GM12878 (cell line): ENCODE measurements at regions not wholly inside any gene's neighbourhood (a gene's known extent, or its start where the extent isn't known, plus 50 kb on each side); places are given as distances from the start of the nearest gene placed in this dataset.

ENCODE experiments used
- ATAC-seq: fragments of 200-7000 bp; cut with Tn5 transposase; 3 replicates; pipeline ENCODE4 v1.9.1; 2020; ENCODE audit warnings: mild to moderate bottlenecking, moderate library complexity
- BruUV-seq: library from RNA; stranded (reverse); fragments of 400-500 nt; replicated peaks from 2 replicates; lab custom pipeline; 2021; lab: Mats Ljungman, UMichigan
- CTCF ChIA-PET: fragments of 300-600 bp; sonication (Branson Sonifier 250); formaldehyde crosslinking; extraction: SDS; loops from one replicate; lab custom pipeline; 2021; ENCODE audit warnings: inconsistent platforms; lab: Yijun Ruan, JAX
- POLR2A ChIA-PET: fragments of 350-600 bp; formaldehyde crosslinking; extraction: SDS; loops from one replicate; lab custom pipeline; 2021; ENCODE audit warnings: inconsistent platforms; lab: Charles Lee
- RAD21 ChIA-PET: fragments of 300-600 bp; sonication (Branson Sonifier 250); formaldehyde crosslinking; loops from one replicate; lab custom pipeline; 2023; ENCODE audit warnings: antibody characterized with exemption; ENCODE audit not compliant: unreplicated experiment; lab: Charles Lee
- SMC1A ChIA-PET: fragments of 300-600 bp; sonication (Branson Sonifier 250); formaldehyde crosslinking; loops from one replicate; lab custom pipeline; 2023; ENCODE audit not compliant: unreplicated experiment, uncharacterized antibody; lab: Charles Lee
- DNase-seq: peaks from one replicate; pipeline ENCODE4 v3.0.0-alpha.2; 2011; ENCODE audit warnings: low read depth, low spot score
- FAIRE-seq: peaks from 3 replicates; lab custom pipeline; 2011; peaks lifted over from hg19 to GRCh38; lab: Jason Lieb, UNC
- H2AFZ ChIP-seq: 2 replicates; pipeline ENCODE4 v1.6.0; 2011; ENCODE audit warnings: low read depth, low read length, control low read depth; ENCODE audit not compliant: control insufficient read depth
- H3K27ac ChIP-seq: 2 replicates; pipeline ENCODE4 v1.5.1; 2011; ENCODE audit warnings: control low read depth; ENCODE audit not compliant: control insufficient read depth, insufficient read depth
- H3K27me3 ChIP-seq, 2 experiments: replicated peaks in 1 of 2; 2 replicates each; pipeline versions ENCODE4 v1.6.0 to v1.6.1; 2011; ENCODE audit warnings: low read length in 1 of 2; ENCODE audit not compliant: control insufficient read depth in 2 of 2, insufficient read depth in 2 of 2
- H3K36me3 ChIP-seq, 2 experiments: 2 replicates each; pipeline ENCODE4 v1.5.1; 2011; ENCODE audit warnings: low read length in 1 of 2; ENCODE audit not compliant: control insufficient read depth in 2 of 2, insufficient read depth in 2 of 2
- H3K4me1 ChIP-seq: 2 replicates; pipeline ENCODE4 v1.6.1; 2011; ENCODE audit warnings: mild to moderate bottlenecking, low read length, moderate library complexity, mixed read lengths; ENCODE audit not compliant: control insufficient read depth, insufficient read depth
- H3K4me2 ChIP-seq: 2 replicates; pipeline ENCODE4 v1.6.0; 2011; ENCODE audit warnings: control low read depth; ENCODE audit not compliant: control insufficient read depth, insufficient read depth
- H3K4me3 ChIP-seq: fragments of 200-600 bp; sonication (generic); 2 replicates; pipeline ENCODE4 v1.5.1; 2016
- H3K79me2 ChIP-seq: 2 replicates; pipeline ENCODE4 v1.6.0; 2011; ENCODE audit warnings: low read length; ENCODE audit not compliant: control insufficient read depth, insufficient read depth
- H3K9ac ChIP-seq: 2 replicates; pipeline ENCODE4 v1.8.0; 2011; ENCODE audit warnings: low read length, control low read depth, mixed read lengths; ENCODE audit not compliant: control insufficient read depth, insufficient read depth
- H3K9me3 ChIP-seq: replicated peaks from 3 replicates; pipeline ENCODE4 v1.5.1; 2011; ENCODE audit warnings: mild to moderate bottlenecking, low read length; ENCODE audit not compliant: control insufficient read depth, insufficient read depth
- H4K20me1 ChIP-seq: 2 replicates; pipeline ENCODE4 v1.6.0; 2011; ENCODE audit not compliant: control insufficient read depth, insufficient read depth
- CBX3 ChIP-seq: fragments of 200-600 bp; sonication (generic); IDR thresholded peaks from 2 replicates; pipeline ENCODE4 v1.6.1; 2016; ENCODE audit warnings: low read depth, borderline replicate concordance
- CREB1 ChIP-seq: IDR thresholded peaks from 2 replicates; pipeline ENCODE4 v1.6.1; 2012; ENCODE audit warnings: low read depth, mild to moderate bottlenecking, inconsistent platforms
- EGR1 ChIP-seq, 2 experiments: IDR thresholded peaks; 1 replicate in 1 of 2; 2 replicates in 1 of 2; pipeline ENCODE4 v1.6.1; 2011 to 2012; ENCODE audit warnings: low read depth in 2 of 2, low read length in 2 of 2, borderline replicate concordance in 1 of 2, mild to moderate bottlenecking in 1 of 2, moderate library complexity in 1 of 2
- HCFC1 ChIP-seq: fragments of 150-350 bp; IDR thresholded peaks from 2 replicates; pipeline ENCODE4 v1.6.1; 2014; ENCODE audit warnings: low read length
- HDAC2 ChIP-seq: fragments of 200-600 bp; sonication (generic); IDR thresholded peaks from 2 replicates; pipeline ENCODE4 v1.6.1; 2017
- MTA2 ChIP-seq: fragments of 450-650 bp; IDR thresholded peaks from 2 replicates; pipeline ENCODE4 v1.6.1; 2016; ENCODE audit warnings: low read depth, mild to moderate bottlenecking, moderate library complexity
- NFYA ChIP-seq: IDR thresholded peaks from 2 replicates; pipeline ENCODE4 v1.6.1; 2011; ENCODE audit warnings: low read depth, mild to moderate bottlenecking, low read length, improper control_type of control experiment, borderline replicate concordance
- RB1 ChIP-seq: fragments of 450-650 bp; formaldehyde crosslinking; IDR thresholded peaks from 2 replicates; pipeline ENCODE4 v1.6.1; 2017; ENCODE audit warnings: mild to moderate bottlenecking, borderline replicate concordance
- RBBP5 ChIP-seq: fragments of 200-600 bp; sonication (generic); conservative IDR thresholded peaks from 2 replicates; pipeline ENCODE4 v1.6.1; 2016
- SMARCA5 ChIP-seq: fragments of 450-650 bp; IDR thresholded peaks from 2 replicates; pipeline ENCODE4 v1.6.1; 2017; ENCODE audit warnings: mild to moderate bottlenecking
- TARDBP ChIP-seq: IDR thresholded peaks from 2 replicates; pipeline ENCODE4 v1.6.1; 2016; ENCODE audit warnings: borderline replicate concordance
- WGBS: methylation state at CpG from one replicate; pipeline ENCODE4 v1.1.6; 2016; ENCODE audit warnings: low lambda C conversion rate; ENCODE audit not compliant: insufficient replicate concordance, insufficient coverage; ENCODE audit errors: missing lambda C conversion rate; 5-methylcytosine and 5-hydroxymethylcytosine counted together
- in situ Hi-C: fragments of 300-500 bp; cut with MboI; formaldehyde crosslinking; loops from 9 replicates; pipeline ENCODE4 v1.14.3; 2018; ENCODE audit warnings: mixed read lengths
- intact Hi-C: fragments of 100-400 bp; cut with micrococcal nuclease; formaldehyde crosslinking; loops from one replicate; pipeline ENCODE4 v1.14.2; 2022; ENCODE audit not compliant: unreplicated experiment
- TF ChIP-seq, protein P1 (sequence below): fragments of 450-650 bp; IDR thresholded peaks from 2 replicates; pipeline ENCODE4 v1.6.1; 2017; ENCODE audit warnings: low read depth, mild to moderate bottlenecking, moderate library complexity
- TF ChIP-seq, protein P2 (sequence below): fragments of 150-350 bp; IDR thresholded peaks from 2 replicates; pipeline ENCODE4 v1.6.1; 2014; ENCODE audit warnings: mild to moderate bottlenecking, low read depth, low read length
- TF ChIP-seq, protein P3 (sequence below): IDR thresholded peaks from 2 replicates; pipeline ENCODE4 v1.6.1; 2011; ENCODE audit warnings: low read depth, low read length, improper control_type of control experiment, borderline replicate concordance
- TF ChIP-seq, protein P4 (sequence below): IDR thresholded peaks from 2 replicates; pipeline ENCODE4 v1.6.1; 2011; ENCODE audit warnings: mild to moderate bottlenecking, low read depth, low read length, moderate library complexity; ENCODE audit not compliant: insufficient replicate concordance

DNA sequence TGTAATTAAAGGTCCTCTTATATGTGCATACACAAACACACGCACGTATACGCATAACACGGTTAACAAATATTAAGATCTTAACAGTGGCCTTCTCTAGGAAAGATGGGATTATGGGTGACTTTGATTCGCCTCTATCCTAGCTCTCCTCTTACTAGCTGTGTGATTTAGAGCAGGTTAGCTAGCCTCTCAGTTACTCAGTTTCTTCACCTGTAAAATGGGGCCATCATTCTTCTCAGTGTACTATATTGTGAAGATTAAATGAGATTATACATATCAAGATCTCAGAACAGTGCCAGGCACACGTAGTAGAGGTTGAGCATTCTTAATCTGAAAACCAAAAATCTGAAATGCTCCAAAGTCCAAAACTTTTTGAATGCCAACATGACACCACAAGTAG lies 159.3 kb downstream of the BCOR start:
- POLR2A ChIA-PET: no interaction called here
- no peaks in the 10 kb centered on the region for H3K27me3 ChIP-seq
- DNase-seq: no peak
- H3K4me2 ChIP-seq: no peak overlapping the region
- CTCF ChIA-PET: no interaction called here
- in situ Hi-C loops (no loop called here), intact Hi-C loops (no loop called here)
- no peak overlapping the region for H3K9ac ChIP-seq
- TF ChIP-seq, protein P1, sequence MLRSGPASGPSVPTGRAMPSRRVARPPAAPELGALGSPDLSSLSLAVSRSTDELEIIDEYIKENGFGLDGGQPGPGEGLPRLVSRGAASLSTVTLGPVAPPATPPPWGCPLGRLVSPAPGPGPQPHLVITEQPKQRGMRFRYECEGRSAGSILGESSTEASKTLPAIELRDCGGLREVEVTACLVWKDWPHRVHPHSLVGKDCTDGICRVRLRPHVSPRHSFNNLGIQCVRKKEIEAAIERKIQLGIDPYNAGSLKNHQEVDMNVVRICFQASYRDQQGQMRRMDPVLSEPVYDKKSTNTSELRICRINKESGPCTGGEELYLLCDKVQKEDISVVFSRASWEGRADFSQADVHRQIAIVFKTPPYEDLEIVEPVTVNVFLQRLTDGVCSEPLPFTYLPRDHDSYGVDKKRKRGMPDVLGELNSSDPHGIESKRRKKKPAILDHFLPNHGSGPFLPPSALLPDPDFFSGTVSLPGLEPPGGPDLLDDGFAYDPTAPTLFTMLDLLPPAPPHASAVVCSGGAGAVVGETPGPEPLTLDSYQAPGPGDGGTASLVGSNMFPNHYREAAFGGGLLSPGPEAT: no peak
- TF ChIP-seq RBBP5: no peak
- TF ChIP-seq EGR1 (IDR thresholded peaks at IDR 0.05; ENCODE audit: borderline replicate concordance in 1 of 2, low read depth in 2 of 2, low read length in 2 of 2): no peak
- no peak for TF ChIP-seq HCFC1
- no peak for TF ChIP-seq SMARCA5
- TF ChIP-seq, protein P2, sequence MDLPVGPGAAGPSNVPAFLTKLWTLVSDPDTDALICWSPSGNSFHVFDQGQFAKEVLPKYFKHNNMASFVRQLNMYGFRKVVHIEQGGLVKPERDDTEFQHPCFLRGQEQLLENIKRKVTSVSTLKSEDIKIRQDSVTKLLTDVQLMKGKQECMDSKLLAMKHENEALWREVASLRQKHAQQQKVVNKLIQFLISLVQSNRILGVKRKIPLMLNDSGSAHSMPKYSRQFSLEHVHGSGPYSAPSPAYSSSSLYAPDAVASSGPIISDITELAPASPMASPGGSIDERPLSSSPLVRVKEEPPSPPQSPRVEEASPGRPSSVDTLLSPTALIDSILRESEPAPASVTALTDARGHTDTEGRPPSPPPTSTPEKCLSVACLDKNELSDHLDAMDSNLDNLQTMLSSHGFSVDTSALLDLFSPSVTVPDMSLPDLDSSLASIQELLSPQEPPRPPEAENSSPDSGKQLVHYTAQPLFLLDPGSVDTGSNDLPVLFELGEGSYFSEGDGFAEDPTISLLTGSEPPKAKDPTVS: no peak
- no peak for TF ChIP-seq HDAC2
- TF ChIP-seq, protein P3, sequence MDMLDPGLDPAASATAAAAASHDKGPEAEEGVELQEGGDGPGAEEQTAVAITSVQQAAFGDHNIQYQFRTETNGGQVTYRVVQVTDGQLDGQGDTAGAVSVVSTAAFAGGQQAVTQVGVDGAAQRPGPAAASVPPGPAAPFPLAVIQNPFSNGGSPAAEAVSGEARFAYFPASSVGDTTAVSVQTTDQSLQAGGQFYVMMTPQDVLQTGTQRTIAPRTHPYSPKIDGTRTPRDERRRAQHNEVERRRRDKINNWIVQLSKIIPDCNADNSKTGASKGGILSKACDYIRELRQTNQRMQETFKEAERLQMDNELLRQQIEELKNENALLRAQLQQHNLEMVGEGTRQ: no peak
- TF ChIP-seq CREB1: no peak
- no peak for TF ChIP-seq NFYA
- TF ChIP-seq TARDBP: no peak
- no peak for TF ChIP-seq MTA2
- TF ChIP-seq CBX3: no peak
- TF ChIP-seq RB1: no peak
- TF ChIP-seq, protein P4, sequence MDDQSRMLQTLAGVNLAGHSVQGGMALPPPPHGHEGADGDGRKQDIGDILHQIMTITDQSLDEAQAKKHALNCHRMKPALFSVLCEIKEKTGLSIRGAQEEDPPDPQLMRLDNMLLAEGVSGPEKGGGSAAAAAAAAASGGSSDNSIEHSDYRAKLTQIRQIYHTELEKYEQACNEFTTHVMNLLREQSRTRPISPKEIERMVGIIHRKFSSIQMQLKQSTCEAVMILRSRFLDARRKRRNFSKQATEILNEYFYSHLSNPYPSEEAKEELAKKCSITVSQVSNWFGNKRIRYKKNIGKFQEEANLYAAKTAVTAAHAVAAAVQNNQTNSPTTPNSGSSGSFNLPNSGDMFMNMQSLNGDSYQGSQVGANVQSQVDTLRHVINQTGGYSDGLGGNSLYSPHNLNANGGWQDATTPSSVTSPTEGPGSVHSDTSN: no peak
- RAD21 ChIA-PET: no interaction called here
- no peaks in the 10 kb centered on the region; the same call in 2 of the 3 replicates for H3K9me3 ChIP-seq
- 75% methylated on average over 6 of the region's 6 CpGs for WGBS
- no peak overlapping the region for H3K4me3 ChIP-seq
- no peak overlapping the region for H3K27ac ChIP-seq
- SMC1A ChIA-PET: no interaction called here
- no peaks in the 10 kb centered on the region for H3K36me3 ChIP-seq
- BruUV-seq: no TSS peak
- ATAC-seq: no peak
- H4K20me1 ChIP-seq: no peaks in the 10 kb centered on the region
- no peak overlapping the region for H2AFZ ChIP-seq
- no peaks in the 10 kb centered on the region for H3K79me2 ChIP-seq
- FAIRE-seq: no peak
- peaks cover 16% of the 10 kb centered on the region for H3K4me1 ChIP-seq
